ENCODE measurements at regions not wholly inside any gene's neighbourhood (a gene's known extent, or its start where the extent isn't known, plus 50 kb on each side); places are given as distances from the start of the nearest gene placed in this dataset.

DNA sequence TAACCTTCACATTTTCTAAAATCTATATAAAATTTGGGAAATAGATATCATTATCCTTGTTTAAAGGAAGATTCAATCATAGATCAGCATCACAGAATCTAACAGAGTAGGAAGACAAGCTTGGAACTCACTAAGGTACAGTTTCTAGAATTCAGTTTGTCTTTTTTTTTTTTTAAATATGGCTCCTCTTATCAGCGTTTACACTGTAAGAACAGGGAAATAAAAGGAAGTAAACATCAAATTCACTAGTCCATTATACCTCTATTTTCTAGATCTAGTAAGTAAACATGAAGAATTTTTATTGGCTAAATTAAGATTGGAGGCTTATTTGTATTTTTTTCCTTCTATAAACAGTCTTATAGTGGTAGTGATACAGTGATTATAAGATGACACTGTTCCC, 144.9 kb downstream of the LRIG3 start:
- H3K27me3 Mint-ChIP-seq (ENCODE audit: insufficient read depth, unreplicated experiment), result no peaks in the 10 kb centered on the region
- H3K27ac Mint-ChIP-seq (ENCODE audit: low read depth, unreplicated experiment), result no peak overlapping the region
- TF ChIP-seq, protein P1, sequence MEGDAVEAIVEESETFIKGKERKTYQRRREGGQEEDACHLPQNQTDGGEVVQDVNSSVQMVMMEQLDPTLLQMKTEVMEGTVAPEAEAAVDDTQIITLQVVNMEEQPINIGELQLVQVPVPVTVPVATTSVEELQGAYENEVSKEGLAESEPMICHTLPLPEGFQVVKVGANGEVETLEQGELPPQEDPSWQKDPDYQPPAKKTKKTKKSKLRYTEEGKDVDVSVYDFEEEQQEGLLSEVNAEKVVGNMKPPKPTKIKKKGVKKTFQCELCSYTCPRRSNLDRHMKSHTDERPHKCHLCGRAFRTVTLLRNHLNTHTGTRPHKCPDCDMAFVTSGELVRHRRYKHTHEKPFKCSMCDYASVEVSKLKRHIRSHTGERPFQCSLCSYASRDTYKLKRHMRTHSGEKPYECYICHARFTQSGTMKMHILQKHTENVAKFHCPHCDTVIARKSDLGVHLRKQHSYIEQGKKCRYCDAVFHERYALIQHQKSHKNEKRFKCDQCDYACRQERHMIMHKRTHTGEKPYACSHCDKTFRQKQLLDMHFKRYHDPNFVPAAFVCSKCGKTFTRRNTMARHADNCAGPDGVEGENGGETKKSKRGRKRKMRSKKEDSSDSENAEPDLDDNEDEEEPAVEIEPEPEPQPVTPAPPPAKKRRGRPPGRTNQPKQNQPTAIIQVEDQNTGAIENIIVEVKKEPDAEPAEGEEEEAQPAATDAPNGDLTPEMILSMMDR (IDR thresholded peaks at IDR 0.05; ENCODE audit: unreplicated experiment), result no peak
- CTCF ChIA-PET, result no interaction called here
- no peak for DNase-seq (ENCODE audit: unreplicated experiment)
- H3K4me1 Mint-ChIP-seq (ENCODE audit: insufficient read depth, unreplicated experiment), result no peaks in the 10 kb centered on the region
- H3K4me3 Mint-ChIP-seq (ENCODE audit: unreplicated experiment), result no peak overlapping the region
- no TSS peak for BruUV-seq (replicated peaks)
- H3K9me3 Mint-ChIP-seq (ENCODE audit: unreplicated experiment), result no peaks in the 10 kb centered on the region
- intact Hi-C loops (cut with micrococcal nuclease), result no loop called here
- no peaks in the 10 kb centered on the region for H3K36me3 Mint-ChIP-seq (ENCODE audit: insufficient read depth, unreplicated experiment)
- POLR2A ChIA-PET, result interaction anchor here (0.6 kb wide), 1 partner anchor 99 kb away, joined by 3 read pairs; no protein-coding TSS in a partner anchor

- no TSS peak for BruUV-seq (replicated peaks)
- CTCF ChIA-PET, result no interaction called here
These were observed 144.2 kb downstream of the LRIG3 start for GRCh38 chr12:58776144-58776543.

DNA sequence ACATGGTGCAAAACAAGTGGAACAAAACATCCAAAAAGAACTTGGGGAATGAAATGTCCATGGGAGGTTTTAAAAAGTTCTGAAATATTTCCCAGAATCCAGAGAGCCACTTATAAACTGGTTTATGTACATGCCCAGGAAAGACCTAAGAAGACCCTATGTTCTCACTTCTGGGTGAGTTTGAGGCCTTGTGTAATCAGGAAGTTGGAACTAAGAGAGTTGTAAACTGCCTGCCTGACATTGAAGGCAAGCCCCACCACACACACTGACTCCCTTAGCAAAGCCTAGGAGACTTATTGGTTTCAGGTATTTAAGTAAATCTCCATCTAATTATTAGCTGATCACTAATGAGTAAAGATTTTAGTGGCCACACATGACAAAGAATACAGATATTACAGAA, 142.5 kb downstream of the LRIG3 start:
- DNase-seq (ENCODE audit: unreplicated experiment), result no peak
- POLR2A ChIA-PET, result no interaction called here
- intact Hi-C loops (cut with micrococcal nuclease), result no loop called here
- Mint-ChIP-seq H3K27ac (ENCODE audit: low read depth, unreplicated experiment) (no peak overlapping the region), H3K27me3 (ENCODE audit: insufficient read depth, unreplicated experiment) (no peaks in the 10 kb centered on the region), H3K4me1 (ENCODE audit: insufficient read depth, unreplicated experiment) (no peaks in the 10 kb centered on the region), H3K4me3 (ENCODE audit: unreplicated experiment) (no peak overlapping the region), H3K9me3 (ENCODE audit: unreplicated experiment) (no peaks in the 10 kb centered on the region), H3K36me3 (ENCODE audit: insufficient read depth, unreplicated experiment) (no peaks in the 10 kb centered on the region)
- no TSS peak for BruUV-seq (replicated peaks)
- CTCF ChIA-PET, result no interaction called here
- TF ChIP-seq, protein P1 (IDR thresholded peaks at IDR 0.05; ENCODE audit: unreplicated experiment), result no peak

More at GRCh38 chr12:58776144-58776543, 144.2 kb downstream of the LRIG3 start:
- Mint-ChIP-seq H3K9me3 (ENCODE audit: unreplicated experiment) (no peaks in the 10 kb centered on the region), H3K27ac (ENCODE audit: low read depth, unreplicated experiment) (no peak overlapping the region), H3K36me3 (ENCODE audit: insufficient read depth, unreplicated experiment) (no peaks in the 10 kb centered on the region), H3K4me1 (ENCODE audit: insufficient read depth, unreplicated experiment) (no peaks in the 10 kb centered on the region), H3K4me3 (ENCODE audit: unreplicated experiment) (no peak overlapping the region), H3K27me3 (ENCODE audit: insufficient read depth, unreplicated experiment) (no peaks in the 10 kb centered on the region)
- intact Hi-C loops (cut with micrococcal nuclease), result no loop called here
- DNase-seq (ENCODE audit: unreplicated experiment), result no peak
- TF ChIP-seq, protein P1 (IDR thresholded peaks at IDR 0.05; ENCODE audit: unreplicated experiment), result no peak
- POLR2A ChIA-PET, result no interaction called here

DNA sequence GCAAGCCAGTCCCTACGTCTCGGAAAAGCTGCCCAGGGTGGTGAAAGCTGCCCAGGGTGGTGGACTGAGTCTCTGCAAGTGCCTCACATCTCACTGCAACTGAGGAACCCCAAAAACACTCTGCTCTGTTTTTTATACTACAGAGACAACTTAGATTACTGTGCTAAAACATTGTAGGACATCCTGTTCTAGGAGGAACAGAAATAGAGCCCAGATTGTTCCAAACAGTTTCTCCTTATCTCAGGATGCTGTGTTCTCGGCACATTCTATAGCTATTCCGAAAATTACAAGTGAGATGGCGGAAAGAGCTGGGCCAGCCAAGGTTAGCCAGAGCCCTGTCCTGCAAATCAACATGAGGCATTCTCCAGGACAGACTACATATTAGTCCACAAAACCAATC, 138.7 kb downstream of the LRIG3 start:
- DNase-seq (ENCODE audit: unreplicated experiment), result no peak
- H3K9me3 Mint-ChIP-seq (ENCODE audit: unreplicated experiment), result no peaks in the 10 kb centered on the region
- no peak overlapping the region for H3K4me3 Mint-ChIP-seq (ENCODE audit: unreplicated experiment)
- POLR2A ChIA-PET, result no interaction called here
- no peaks in the 10 kb centered on the region for H3K27me3 Mint-ChIP-seq (ENCODE audit: insufficient read depth, unreplicated experiment)
- intact Hi-C loops (cut with micrococcal nuclease), result no loop called here
- CTCF ChIA-PET, result interaction anchor here (1.6 kb wide), 1 partner anchor 13 kb away, joined by 3 read pairs; no protein-coding TSS in a partner anchor
- TF ChIP-seq, protein P1 (IDR thresholded peaks at IDR 0.05; ENCODE audit: unreplicated experiment), result no peak
- H3K27ac Mint-ChIP-seq (ENCODE audit: low read depth, unreplicated experiment), result no peak overlapping the region
- no peaks in the 10 kb centered on the region for H3K36me3 Mint-ChIP-seq (ENCODE audit: insufficient read depth, unreplicated experiment)
- no TSS peak for BruUV-seq (replicated peaks)
- H3K4me1 Mint-ChIP-seq (ENCODE audit: insufficient read depth, unreplicated experiment), result no peaks in the 10 kb centered on the region

Measured in MCF 10A (cell line).